HG03521 (cell line): ENCODE measurements at regions not wholly inside any gene's neighbourhood (a gene's known extent, or its start where the extent isn't known, plus 50 kb on each side); places are given as distances from the start of the nearest gene placed in this dataset.

ENCODE experiments used
- ATAC-seq: cut with Tn5 transposase; IDR thresholded peaks from one replicate; pipeline ENCODE4 v1.9.1; 2021; ENCODE audit warnings: mild to moderate bottlenecking, moderate library complexity; ENCODE audit not compliant: unreplicated experiment

GRCh38 chr19:28291874-28292273 lies 921.1 kb downstream of the UQCRFS1 start:
- no peak for ATAC-seq

- no peak for ATAC-seq
Observed at GRCh38 chr19:28290963-28291657, 921.8 kb downstream of the UQCRFS1 start.

GRCh38 chr19:28289295-28290063 lies 923.5 kb downstream of the UQCRFS1 start:
- ATAC-seq = no peak

GRCh38 chr19:28288572-28289264 lies 924.2 kb downstream of the UQCRFS1 start:
- no peak for ATAC-seq

GRCh38 chr19:28285917-28286316 lies 927.0 kb downstream of the UQCRFS1 start:
- no peak for ATAC-seq

GRCh38 chr19:28285078-28285477 lies 927.9 kb downstream of the UQCRFS1 start:
- no peak for ATAC-seq

GRCh38 chr19:28284389-28284788 lies 928.6 kb downstream of the UQCRFS1 start:
- ATAC-seq = no peak

- ATAC-seq = no peak
Observed at GRCh38 chr19:28283592-28283991, 929.4 kb downstream of the UQCRFS1 start.

- no peak for ATAC-seq
Observed at GRCh38 chr19:28281676-28282075, 931.3 kb downstream of the UQCRFS1 start.

GRCh38 chr19:28264556-28264955 lies 948.4 kb downstream of the UQCRFS1 start:
- ATAC-seq = no peak

GRCh38 chr19:28258829-28259228 lies 954.1 kb downstream of the UQCRFS1 start:
- no peak for ATAC-seq

GRCh38 chr19:28257396-28257795 lies 955.6 kb downstream of the UQCRFS1 start:
- ATAC-seq = no peak

- ATAC-seq = no peak
Observed at GRCh38 chr19:28247243-28247642, 965.7 kb downstream of the UQCRFS1 start.

GRCh38 chr19:28245937-28246336 lies 967.0 kb downstream of the UQCRFS1 start:
- ATAC-seq = no peak

- no peak for ATAC-seq
Observed at GRCh38 chr19:28244966-28245365, 968.0 kb downstream of the UQCRFS1 start.

GRCh38 chr19:28242317-28242927 lies 970.5 kb downstream of the UQCRFS1 start:
- no peak for ATAC-seq

GRCh38 chr19:28239270-28239669 lies 973.7 kb downstream of the UQCRFS1 start:
- no peak for ATAC-seq

GRCh38 chr19:28238270-28238820 lies 974.6 kb downstream of the UQCRFS1 start:
- ATAC-seq = no peak

GRCh38 chr19:28235606-28236125 lies 977.3 kb downstream of the UQCRFS1 start:
- ATAC-seq = no peak

- ATAC-seq = no peak
Observed at GRCh38 chr19:28234637-28235036, 978.3 kb downstream of the UQCRFS1 start.

- no peak for ATAC-seq
Observed at GRCh38 chr19:28228854-28229253, 984.1 kb downstream of the UQCRFS1 start.
